Endothelial cell of umbilical vein (primary cell): ENCODE measurements at regions not wholly inside any gene's neighbourhood (a gene's known extent, or its start where the extent isn't known, plus 50 kb on each side); places are given as distances from the start of the nearest gene placed in this dataset.

Experiments
- BruUV-seq: library from RNA; stranded (reverse); fragments of 400-500 nt; replicated peaks from 2 replicates; lab custom pipeline; 2021; lab: Mats Ljungman, UMichigan
- CTCF ChIA-PET: fragments of 300-600, 350-600 bp; sonication (Branson Sonifier 250); formaldehyde crosslinking; loops from one replicate; lab custom pipeline; 2021; ENCODE audit warnings: antibody characterized with exemption, inconsistent platforms; lab: Charles Lee
- POLR2A ChIA-PET: fragments of 300-600, 350-600 bp; sonication (Branson Sonifier 250); formaldehyde crosslinking; loops from one replicate; lab custom pipeline; 2021; ENCODE audit warnings: antibody characterized with exemption, inconsistent platforms; lab: Charles Lee
- DNase-seq: peaks from one replicate; pipeline ENCODE4 v3.0.0-alpha.2; 2011; ENCODE audit warnings: low read depth, low spot score
- FAIRE-seq: peaks from 2 replicates; lab custom pipeline; 2011; peaks lifted over from hg19 to GRCh38; lab: Jason Lieb, UNC
- H2AFZ ChIP-seq: 2 replicates; pipeline ENCODE4 v1.6.0; 2012; ENCODE audit warnings: low read depth, low read length, control low read depth, inconsistent platforms
- H3K27ac ChIP-seq: 2 replicates; pipeline ENCODE4 v1.5.1; 2011; ENCODE audit warnings: low read depth, mild to moderate bottlenecking, control low read depth, low read length, moderate library complexity; ENCODE audit not compliant: insufficient read depth
- H3K27me3 ChIP-seq, 2 experiments: 2 replicates each; pipeline versions ENCODE4 v1.6.0 to v1.6.1; 2011; ENCODE audit warnings: low read length in 2 of 2, mixed read lengths in 1 of 2; ENCODE audit not compliant: control insufficient read depth in 2 of 2, insufficient read depth in 2 of 2
- H3K36me3 ChIP-seq, 2 experiments: 2 replicates in 1 of 2; 3 replicates in 1 of 2; pipeline ENCODE4 v1.5.1; 2011; ENCODE audit warnings: low read length in 2 of 2, mild to moderate bottlenecking in 1 of 2, moderate library complexity in 1 of 2; ENCODE audit not compliant: control insufficient read depth in 2 of 2, insufficient read depth in 2 of 2; ENCODE audit errors: extremely low read depth in 1 of 2
- H3K4me1 ChIP-seq: 3 replicates; pipeline ENCODE4 v1.5.1; 2011; ENCODE audit warnings: mild to moderate bottlenecking, low read length; ENCODE audit not compliant: control insufficient read depth, insufficient read depth; ENCODE audit errors: extremely low read depth
- H3K4me2 ChIP-seq: 2 replicates; pipeline ENCODE4 v1.6.1; 2011; ENCODE audit warnings: low read length, control low read depth, mixed read lengths; ENCODE audit not compliant: insufficient read depth
- H3K4me3 ChIP-seq, 3 experiments: fragments of 200-600 bp in 1 of 3; sonication (generic), shearing (Covaris generic) in 1 of 3; replicated peaks in 1 of 3; 2 replicates each; pipeline ENCODE4 v1.5.1; 2011 to 2016; ENCODE audit warnings: control low read depth in 3 of 3, low read length in 3 of 3, mild to moderate bottlenecking in 2 of 3, inconsistent platforms in 1 of 3, low read depth in 1 of 3, moderate library complexity in 1 of 3; ENCODE audit not compliant: insufficient read depth in 1 of 3
- H3K79me2 ChIP-seq: 2 replicates; pipeline ENCODE4 v1.6.0; 2012; ENCODE audit warnings: low read length, inconsistent platforms; ENCODE audit not compliant: control insufficient read depth, insufficient read depth
- H3K9ac ChIP-seq: replicated peaks from 2 replicates; pipeline ENCODE3; 2011; ENCODE audit warnings: low read length, control low read depth; ENCODE audit not compliant: insufficient read depth; ENCODE audit errors: extremely low read depth
- H3K9me1 ChIP-seq: replicated peaks from 3 replicates; pipeline ENCODE4 v1.6.0; 2011; ENCODE audit warnings: mild to moderate bottlenecking, low read length; ENCODE audit not compliant: control insufficient read depth, insufficient read depth; ENCODE audit errors: extremely low read depth
- H3K9me3 ChIP-seq: replicated peaks from 2 replicates; pipeline ENCODE4 v1.5.1; 2012; ENCODE audit warnings: low read length, inconsistent platforms; ENCODE audit not compliant: control insufficient read depth, insufficient read depth
- H4K20me1 ChIP-seq: replicated peaks from 2 replicates; pipeline ENCODE3; 2011; ENCODE audit warnings: mild to moderate bottlenecking, low read length; ENCODE audit not compliant: control insufficient read depth, insufficient read depth; ENCODE audit errors: extremely low read depth
- CTCF ChIP-seq, 2 donors: IDR thresholded peaks; 1 replicate in 1 of 2; 2 replicates in 1 of 2; pipeline ENCODE4 v1.5.1; 2011; ENCODE audit warnings: low read length in 2 of 2, mild to moderate bottlenecking in 2 of 2, moderate library complexity in 2 of 2, control low read depth in 1 of 2, inconsistent platforms in 1 of 2, low read depth in 1 of 2; ENCODE audit not compliant: insufficient read depth in 1 of 2; ENCODE audit errors: extremely low read depth in 1 of 2
- EZH2 ChIP-seq: IDR thresholded peaks from 2 replicates; pipeline ENCODE4 v1.6.1; 2012; ENCODE audit warnings: borderline replicate concordance, low read depth, mild to moderate bottlenecking, moderate library complexity, low read length, inconsistent platforms; ENCODE audit not compliant: severe bottlenecking
- FOS ChIP-seq: IDR thresholded peaks from 2 replicates; pipeline ENCODE4 v1.6.1; 2011; ENCODE audit warnings: mild to moderate bottlenecking, low read length, moderate library complexity, borderline replicate concordance; ENCODE audit not compliant: insufficient read depth
- GATA2 ChIP-seq: IDR thresholded peaks from 2 replicates; pipeline ENCODE4 v1.7.0; 2011; ENCODE audit warnings: low read depth, mild to moderate bottlenecking, moderate library complexity, mixed read lengths, low read length; ENCODE audit not compliant: insufficient read length, insufficient read depth
- JUN ChIP-seq: IDR thresholded peaks from 2 replicates; pipeline ENCODE4 v1.6.1; 2011; ENCODE audit warnings: borderline replicate concordance, low read depth; ENCODE audit not compliant: insufficient read length, insufficient read depth
- MYC ChIP-seq: IDR thresholded peaks from one replicate; pipeline ENCODE4 v1.6.1; 2011; ENCODE audit warnings: mild to moderate bottlenecking, low read depth, low read length
- POLR2A ChIP-seq: IDR thresholded peaks from 2 replicates; pipeline ENCODE4 v1.6.1; 2012; ENCODE audit warnings: low read depth, mild to moderate bottlenecking, control low read depth, low read length
- POLR2AphosphoS5 ChIP-seq: IDR thresholded peaks from 2 replicates; pipeline ENCODE4 v1.6.1; 2012; ENCODE audit warnings: low read depth, mild to moderate bottlenecking, control low read depth, low read length, moderate library complexity; ENCODE audit not compliant: insufficient read depth
- dilution Hi-C: fragments of 300-500 bp; cut with MboI; formaldehyde crosslinking; loops from one replicate; pipeline ENCODE4 v1.15.0; 2019; ENCODE audit warnings: low sequenced_read_pairs; ENCODE audit not compliant: extremely low pct_ligation_motif_present
- intact Hi-C: fragments of 100-400 bp; cut with micrococcal nuclease; formaldehyde crosslinking; loops from one replicate; pipeline ENCODE4 v1.10.0; 2022
- TF ChIP-seq, protein P1 (sequence below): IDR thresholded peaks from 2 replicates; pipeline ENCODE4 v1.6.1; 2011; ENCODE audit not compliant: insufficient read depth, insufficient read length

DNA sequence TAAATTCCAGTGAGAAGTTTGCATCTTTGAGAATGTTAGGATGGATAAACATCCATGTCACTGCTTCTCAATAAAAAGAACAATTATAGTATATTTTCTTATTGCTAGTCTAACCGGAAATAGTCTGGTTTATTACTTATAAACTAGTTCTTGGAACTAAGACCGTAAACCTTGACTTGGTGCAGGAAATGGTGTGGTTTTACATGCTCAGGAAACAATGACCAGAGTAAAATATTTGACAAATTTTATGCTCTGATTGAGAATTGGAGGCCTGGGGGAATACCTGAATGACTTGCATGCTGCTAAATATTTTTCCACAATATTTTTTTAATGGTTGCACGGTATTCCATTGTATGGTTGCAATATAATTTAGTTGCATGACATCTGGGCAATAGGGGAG is 76.3 kb downstream of the XCL2 start:
- no peaks in the 10 kb centered on the region for H3K4me1 ChIP-seq
- H3K36me3 ChIP-seq, result no peaks in the 10 kb centered on the region
- FAIRE-seq (no peak), DNase-seq (no peak)
- ChIA-PET POLR2A (no interaction called here), CTCF (interaction anchor here (2.0 kb wide), 1 partner anchor 28 kb away, joined by 8 read pairs; no protein-coding TSS in a partner anchor)
- H3K27me3 ChIP-seq, result no peaks in the 10 kb centered on the region
- no peak overlapping the region for H3K9ac ChIP-seq
- H3K79me2 ChIP-seq, result no peaks in the 10 kb centered on the region
- no peaks in the 10 kb centered on the region for H4K20me1 ChIP-seq
- H2AFZ ChIP-seq, result no peak overlapping the region
- TF ChIP-seq POLR2A (no peak), JUN (no peak), POLR2AphosphoS5 (no peak), FOS (no peak), MYC (no peak), CTCF (IDR thresholded peaks at IDR 0.05; ENCODE audit: extremely low read depth in 1 of 2, insufficient read depth in 1 of 2, low read depth in 1 of 2, low read length in 2 of 2) (no peak), EZH2 (no peak), GATA2 (no peak)
- TF ChIP-seq, protein P1, sequence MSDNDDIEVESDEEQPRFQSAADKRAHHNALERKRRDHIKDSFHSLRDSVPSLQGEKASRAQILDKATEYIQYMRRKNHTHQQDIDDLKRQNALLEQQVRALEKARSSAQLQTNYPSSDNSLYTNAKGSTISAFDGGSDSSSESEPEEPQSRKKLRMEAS, result no peak
- intact Hi-C loops, result no loop called here
- H3K9me1 ChIP-seq, result no peaks in the 10 kb centered on the region
- no peak overlapping the region for H3K27ac ChIP-seq
- H3K4me2 ChIP-seq, result no peak overlapping the region
- H3K4me3 ChIP-seq, result no peak overlapping the region
- no TSS peak for BruUV-seq
- H3K9me3 ChIP-seq, result no peaks in the 10 kb centered on the region
- dilution Hi-C loops, result no loop called here
